GM18870 (cell line): ENCODE measurements at regions not wholly inside any gene's neighbourhood (a gene's known extent, or its start where the extent isn't known, plus 50 kb on each side); places are given as distances from the start of the nearest gene placed in this dataset.

ENCODE experiments used
- ATAC-seq: cut with Tn5 transposase; IDR thresholded peaks from one replicate; pipeline ENCODE4 v1.9.1; 2021; ENCODE audit warnings: moderate library complexity; ENCODE audit not compliant: unreplicated experiment

DNA sequence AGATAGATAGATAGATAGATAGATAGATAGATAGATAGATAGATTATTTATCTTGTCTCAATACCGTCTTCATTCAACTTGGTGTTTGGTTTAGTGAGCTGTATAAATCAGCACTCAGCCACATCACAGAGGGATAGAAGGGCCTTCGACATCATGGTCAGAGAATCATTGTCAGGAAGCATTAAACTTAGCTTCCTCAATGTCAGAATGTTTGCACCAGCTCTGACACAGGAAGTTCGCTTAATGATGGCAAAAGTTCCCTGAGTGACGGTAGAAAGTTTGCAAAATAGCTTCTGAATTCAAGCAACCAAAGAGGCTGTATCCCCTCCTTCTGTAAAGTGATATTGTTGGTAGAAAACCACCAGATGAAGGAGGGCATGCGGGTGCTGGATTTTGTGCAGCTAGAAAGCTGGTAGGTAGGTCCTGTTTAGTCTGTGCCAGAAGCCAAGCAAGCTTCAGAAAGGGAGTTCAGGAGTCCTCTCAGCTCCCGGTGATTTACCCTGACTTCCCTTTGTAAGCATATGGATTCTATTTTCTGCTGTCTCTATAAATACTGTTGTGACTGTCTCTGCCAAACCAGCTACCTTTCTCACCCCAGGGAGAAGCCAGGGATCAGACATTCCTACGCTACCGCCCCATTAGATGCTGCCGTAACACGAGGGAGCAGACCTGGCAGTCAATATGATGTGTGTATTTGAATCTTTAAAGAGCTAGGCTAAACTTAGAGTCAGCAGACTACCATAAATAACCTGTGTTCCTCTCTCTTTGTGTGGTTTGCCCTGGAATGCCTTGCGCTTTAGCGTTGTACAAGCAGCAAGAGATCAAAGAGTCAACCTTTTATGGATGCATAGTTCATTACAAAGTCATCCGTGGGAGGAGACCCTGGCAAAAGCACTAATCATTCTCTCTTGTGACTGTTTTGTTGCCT lies 200.5 kb upstream of the KIAA1217 start:
- ATAC-seq, result no peak

DNA sequence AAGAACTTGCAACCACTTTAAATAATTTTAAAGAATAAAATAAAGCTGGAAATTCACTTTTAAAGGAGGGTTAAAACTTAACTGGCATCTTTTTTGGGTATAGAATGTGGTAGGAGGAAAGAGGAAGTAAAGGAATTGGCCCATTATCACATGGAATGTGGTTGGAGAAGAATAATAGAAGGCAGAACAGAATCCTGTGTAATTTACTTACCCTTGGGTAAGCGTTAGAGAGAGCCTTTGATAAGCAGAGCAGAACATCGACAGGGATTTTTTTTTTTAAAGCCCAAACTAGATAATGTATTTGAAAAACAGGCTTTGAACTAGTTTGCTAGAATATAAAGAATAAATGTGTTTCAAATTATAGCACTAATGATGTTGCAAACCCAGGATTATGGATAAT lies 199.8 kb upstream of the KIAA1217 start:
- ATAC-seq, result no peak

DNA sequence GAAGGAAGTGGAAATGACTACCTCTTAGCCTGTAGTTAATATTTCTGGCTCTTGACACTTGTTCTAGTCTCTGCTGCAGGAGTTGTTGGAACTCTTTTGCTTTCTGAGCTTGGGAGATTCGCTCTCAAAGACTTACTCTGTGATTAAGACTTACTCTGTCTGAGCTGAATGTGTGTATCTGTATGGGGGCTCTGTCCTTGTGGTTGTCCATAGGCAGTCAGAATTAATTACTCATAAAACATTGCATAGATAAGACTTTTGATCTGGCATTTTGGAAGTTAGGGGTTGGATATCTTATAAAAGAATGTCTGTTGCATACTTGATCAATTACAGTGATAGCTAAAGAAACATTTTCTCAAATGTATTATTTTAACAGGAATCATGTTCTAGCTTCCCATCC lies 199.2 kb upstream of the KIAA1217 start:
- no peak for ATAC-seq

DNA sequence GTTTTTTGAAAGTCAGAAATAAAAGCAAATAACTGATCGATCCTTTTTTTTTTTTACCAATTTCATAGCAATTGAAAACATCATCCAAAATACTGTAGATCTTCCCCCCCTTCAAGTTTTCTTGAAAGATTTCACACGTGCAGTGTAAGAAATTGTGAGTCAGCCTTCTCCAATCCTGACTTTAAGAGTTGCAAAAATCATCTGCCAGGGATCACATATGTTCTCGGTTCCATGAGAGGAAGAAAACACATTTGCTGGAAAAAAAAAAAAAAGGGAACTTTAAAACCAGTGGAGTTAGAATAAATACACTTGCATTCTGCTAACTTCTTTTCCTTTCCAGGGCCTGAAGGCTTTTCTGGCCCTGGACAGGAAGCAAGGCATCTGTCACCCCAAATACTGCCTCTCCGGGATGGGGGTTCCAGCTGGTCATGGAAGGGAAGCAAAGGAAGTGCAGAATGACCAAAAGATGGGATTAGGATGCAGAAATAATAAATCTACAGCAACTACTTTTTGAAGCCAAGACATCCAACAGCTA lies 198.4 kb upstream of the KIAA1217 start:
- ATAC-seq, result no peak

DNA sequence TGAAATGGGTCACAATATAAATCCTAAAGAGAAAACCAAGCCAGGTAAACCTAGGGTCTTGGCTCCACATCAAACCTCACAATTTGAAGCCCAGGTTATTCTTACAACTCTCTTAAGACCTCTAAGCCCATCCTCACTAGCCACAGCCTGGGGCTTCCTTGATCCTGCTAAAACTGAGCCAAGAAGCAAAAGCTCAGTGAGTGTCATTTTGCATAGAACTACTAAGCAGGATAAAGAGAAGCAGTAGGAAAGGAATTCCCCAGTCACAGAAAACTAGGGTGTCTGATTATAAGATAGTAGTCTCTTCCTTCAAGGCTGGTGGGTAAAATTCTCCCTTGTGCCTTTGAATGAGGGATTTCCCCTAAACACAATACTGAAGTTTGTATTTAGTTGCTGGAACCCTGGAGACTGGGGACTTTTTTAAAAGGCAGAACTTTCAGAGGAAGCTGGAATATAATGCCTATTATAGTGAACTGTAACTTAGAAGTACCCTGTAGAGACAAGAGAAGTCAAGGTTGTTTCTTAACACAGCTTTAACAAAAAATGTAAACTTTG lies 196.6 kb upstream of the KIAA1217 start:
- ATAC-seq, result no peak

DNA sequence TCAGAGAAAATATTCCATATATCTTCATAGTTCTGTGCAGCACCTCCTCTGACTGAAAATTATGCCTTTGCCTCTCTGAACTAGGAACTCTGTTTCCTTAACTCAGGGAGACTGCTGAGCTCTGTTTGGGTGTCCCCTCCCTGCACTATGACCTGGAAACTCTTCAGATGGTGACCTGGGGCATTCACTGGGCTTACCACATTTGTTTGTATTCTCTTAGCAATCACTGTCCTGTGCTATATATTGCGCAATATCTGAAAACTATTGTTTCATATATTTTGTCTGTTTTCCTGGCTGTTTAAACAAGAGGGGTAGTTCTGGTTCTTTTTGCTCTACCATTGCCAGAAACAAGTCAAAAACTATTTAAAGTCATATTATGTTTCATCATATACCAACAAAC lies 181.8 kb upstream of the KIAA1217 start:
- ATAC-seq, result no peak

DNA sequence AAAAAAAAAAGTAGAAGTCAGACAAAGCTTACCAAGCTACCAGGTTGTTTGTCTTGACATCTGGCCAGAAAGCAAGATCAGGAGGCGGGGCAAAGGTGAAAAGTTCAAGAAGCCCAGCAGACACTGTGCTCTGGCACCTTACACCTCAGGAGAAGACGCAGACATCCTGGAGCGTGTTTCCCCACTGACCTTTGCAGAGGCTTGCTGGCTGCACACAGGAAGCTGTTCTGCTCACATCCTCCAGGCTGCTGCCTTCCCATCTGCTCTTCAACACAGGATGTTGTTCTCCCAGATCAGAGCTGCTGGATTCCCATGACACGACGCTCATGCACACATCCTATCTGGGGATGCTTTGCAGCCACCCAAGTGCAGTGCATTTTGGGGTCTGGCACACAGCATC lies 174.4 kb upstream of the KIAA1217 start:
- no peak for ATAC-seq

DNA sequence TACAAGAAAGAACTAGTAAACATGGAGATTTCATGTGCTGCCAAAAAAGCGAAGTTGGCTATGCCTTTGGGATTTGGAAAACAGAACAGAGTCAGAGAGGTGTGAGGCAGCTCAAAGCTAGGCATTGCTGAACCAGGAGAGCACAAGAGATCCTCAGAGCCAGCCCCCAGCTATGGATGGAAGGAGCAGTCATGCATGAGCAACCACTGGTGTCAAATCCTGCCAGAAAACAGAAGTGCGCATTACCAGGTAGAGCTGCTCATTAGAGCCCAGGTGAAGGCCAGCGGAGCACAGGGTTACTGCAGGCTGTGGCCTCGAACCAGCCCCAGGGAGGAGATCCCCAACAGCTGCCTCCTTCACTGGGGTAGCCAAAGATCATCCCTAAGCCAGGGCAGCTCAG lies 173.2 kb upstream of the KIAA1217 start:
- ATAC-seq, result no peak

DNA sequence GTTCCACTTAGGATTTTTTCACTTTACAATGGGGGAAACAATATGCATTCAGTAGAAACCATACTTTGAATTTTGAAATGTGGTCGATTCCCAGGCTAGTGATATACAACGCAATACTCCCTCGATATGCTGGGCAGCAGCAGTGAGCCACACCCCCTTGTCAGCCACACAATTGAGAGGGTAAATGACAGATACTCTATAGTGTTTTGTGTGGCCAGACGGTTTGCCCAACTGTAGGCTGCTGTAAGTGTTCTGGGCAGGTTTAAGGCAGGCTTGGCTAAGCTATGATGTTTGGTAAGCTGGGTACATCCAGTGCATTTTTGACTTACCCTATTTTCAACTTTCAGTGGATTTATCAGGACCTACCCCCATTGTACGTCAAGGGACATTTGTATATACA lies 169.6 kb upstream of the KIAA1217 start:
- ATAC-seq, result no peak

DNA sequence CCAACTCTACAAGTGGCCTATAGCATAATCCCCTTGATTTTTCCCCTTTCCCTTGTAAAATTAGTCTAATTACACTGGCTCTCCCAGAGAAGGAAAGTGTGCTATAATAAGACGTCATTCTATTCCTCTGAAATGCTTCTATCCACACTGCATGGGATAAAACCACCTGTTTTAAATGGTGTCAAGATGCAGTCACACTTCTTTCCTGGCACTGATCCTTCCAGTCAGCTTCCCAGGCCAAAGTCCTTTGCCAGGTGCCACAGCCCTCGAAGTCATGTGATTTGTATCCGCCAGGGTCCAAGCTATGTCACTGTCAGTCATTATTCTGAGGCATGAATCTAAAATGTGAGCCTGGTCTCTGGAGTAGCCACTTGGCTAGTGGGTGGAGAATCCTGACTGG lies 169.0 kb upstream of the KIAA1217 start:
- ATAC-seq, result no peak

DNA sequence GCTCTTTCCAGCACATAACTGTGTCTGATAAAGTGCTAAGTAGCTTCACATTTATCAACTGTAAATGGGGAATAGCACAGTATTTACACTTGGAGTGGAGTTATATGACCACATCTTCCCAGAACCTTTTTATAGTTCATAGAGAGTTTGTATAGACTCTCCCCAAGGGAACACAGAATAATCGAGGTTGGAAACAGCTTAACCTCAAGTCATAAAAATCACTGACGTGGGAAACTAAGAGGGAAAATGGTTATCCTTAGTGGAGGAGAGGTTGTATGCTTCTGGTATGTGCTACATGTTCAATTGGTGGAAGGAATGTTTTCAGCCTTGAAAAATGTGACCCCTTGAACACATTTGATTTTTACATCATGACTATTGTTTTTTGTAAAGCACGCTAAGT lies 167.9 kb upstream of the KIAA1217 start:
- ATAC-seq, result no peak

DNA sequence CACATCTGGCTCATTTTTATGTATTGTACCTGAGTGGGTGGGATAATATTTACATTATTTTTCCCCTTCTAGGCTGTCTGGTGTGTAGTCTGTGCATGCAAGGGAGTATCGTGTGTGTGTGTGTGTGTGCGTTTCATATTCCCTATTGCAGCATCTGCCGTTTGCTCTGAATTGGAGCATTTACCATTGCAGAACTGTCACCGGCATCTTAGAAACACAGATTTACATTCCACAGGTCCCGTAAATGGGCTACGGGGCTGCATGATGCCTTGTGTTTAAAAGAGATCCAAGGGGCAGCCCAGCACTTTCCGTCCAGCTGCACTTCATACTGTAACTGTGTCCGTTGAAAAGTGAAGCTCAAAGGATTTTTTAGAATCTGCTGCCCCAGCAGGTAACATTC lies 167.1 kb upstream of the KIAA1217 start:
- no peak for ATAC-seq

DNA sequence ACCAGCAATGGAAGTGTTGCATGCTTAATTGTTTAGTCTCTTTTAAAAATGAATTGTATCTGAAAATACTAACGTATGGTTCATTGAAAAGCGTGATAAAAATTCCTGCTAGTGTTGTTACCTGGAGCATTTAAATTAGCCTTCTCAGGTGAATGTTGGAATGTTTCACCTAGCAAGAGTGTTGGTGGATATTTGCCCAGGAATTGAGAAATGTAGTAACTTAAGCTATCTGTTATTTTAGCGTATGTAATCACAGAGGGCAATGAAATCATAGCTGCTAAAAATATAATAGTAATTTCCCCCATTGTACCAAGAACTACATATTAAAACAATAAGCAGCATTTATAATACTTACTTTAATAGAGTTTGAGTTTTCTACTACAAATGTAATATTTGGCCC lies 166.1 kb upstream of the KIAA1217 start:
- ATAC-seq, result no peak

DNA sequence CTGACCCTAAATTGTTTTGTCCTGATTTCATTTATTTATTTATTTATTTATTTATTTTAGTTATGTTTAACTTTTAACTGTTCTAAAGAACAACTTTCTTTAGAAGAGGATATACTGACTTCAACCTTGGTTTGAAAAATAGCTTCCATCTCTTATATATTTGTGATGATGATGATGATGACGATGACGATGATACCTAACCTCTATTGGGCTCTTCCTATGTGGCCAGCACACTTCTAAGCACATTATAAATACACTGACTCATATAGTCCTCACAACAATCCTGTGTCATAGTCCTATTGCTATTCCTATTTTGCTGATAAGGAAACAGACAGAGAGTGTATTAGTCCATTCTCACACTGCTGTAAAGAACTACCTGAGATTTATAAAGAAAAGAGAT lies 162.9 kb upstream of the KIAA1217 start:
- ATAC-seq, result no peak

DNA sequence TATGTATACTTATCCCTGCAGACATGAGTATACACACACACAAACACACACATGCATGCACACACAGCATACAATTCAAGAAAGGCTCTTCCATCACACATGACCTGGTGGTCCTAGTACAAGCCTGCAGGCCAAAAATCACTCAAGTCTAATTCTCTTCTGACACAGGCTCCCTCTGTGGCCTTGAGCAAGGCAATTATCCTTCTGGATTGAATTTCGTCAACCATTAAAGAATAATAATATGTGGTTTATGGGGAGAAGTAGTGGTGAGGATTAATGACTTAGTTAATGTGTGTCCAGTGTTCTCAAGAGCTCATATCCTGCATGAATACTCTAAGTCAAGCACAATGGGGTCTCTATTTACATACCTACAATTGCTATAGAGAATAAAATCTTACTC lies 161.8 kb upstream of the KIAA1217 start:
- ATAC-seq, result no peak

DNA sequence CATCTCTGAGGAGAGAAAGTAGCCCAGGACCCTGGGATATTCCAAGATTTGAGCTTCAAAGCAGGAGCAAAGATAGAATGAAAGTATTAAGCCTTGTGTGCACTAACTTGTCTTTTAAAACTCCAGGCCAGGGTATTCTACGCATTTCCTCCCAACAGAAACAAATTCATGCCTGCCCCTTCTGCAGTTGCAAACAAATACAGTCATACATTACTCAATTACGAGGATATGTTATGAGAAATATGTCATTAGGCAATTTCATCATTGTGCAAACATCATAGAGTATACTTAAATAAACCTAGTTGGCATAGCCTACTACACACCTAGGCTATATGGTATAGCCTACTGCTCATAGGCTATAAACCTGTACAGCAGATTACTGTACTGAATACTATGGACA lies 154.5 kb upstream of the KIAA1217 start:
- no peak for ATAC-seq

DNA sequence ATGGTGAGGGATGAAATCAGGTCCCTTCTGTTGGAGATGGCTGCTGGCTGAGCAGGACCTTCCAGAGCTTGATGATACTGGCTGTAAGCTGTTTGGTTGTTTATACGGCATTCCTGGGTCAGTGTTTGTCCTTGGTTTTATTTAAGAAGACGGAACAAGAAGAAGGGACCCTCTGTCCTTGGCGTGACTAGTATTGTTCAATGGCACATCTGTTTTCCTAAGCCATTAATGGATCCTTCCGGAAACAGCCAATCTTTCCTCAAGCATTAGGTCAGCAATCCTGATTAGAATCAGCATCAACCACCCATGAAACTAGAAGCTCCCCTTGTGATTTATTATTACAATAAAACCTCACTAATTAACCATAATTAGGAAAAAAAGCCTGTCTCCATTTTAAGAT lies 128.7 kb upstream of the KIAA1217 start:
- ATAC-seq, result no peak

DNA sequence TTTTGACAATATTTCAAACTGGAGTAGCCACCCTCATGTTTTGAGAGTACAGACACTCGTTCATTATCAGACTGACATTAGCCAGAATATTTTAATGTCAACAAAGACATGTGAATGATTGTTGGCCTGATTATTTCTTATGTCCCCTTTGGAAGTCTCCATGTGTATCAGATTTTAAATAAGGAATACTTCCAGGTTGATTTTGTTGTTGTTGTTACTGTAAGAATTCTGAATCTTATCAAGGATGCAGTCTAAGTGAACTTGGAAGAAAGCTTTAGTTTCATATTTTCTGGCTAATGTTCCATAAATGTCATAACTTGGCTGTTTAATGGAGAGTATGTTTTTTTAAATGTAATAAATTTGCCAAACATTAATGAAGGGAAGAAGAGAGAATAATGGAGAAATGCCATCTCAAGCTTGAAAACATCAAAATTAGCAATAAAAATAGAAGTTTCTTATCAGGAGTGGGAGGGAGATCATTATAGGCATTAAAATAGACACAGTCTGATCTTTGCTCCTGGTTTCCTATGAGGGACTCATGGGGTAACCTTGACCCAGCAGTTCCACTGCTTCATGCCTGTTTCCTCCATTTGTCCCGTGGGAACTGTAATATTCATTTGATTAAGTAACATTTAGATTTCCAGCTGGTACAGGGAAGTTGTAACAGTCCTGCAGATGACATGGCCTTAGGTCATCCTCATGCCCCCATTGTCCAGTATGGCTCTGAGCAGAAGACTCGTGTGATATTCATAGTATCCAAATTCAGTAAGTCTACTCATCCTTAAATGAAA lies 122.4 kb upstream of the KIAA1217 start:
- ATAC-seq, result no peak

DNA sequence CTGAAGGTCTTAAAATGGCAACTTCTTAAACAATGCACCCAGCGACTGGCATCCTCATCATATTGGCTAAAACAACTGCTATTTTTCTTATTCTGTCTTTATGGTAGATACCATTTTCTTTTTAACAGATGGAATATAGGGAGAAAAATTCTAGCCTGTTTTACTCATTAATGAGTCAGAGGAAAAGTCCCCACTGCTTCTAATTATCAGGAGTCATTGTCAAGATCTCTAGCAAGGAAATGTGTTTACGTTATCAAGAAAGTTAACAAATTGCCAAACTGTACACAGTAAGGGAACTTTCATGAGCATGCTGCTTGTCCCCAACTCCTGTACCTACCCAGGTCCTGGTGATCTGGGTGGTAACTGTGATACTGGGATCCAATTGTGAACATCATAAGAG lies 117.7 kb upstream of the KIAA1217 start:
- ATAC-seq, result no peak

DNA sequence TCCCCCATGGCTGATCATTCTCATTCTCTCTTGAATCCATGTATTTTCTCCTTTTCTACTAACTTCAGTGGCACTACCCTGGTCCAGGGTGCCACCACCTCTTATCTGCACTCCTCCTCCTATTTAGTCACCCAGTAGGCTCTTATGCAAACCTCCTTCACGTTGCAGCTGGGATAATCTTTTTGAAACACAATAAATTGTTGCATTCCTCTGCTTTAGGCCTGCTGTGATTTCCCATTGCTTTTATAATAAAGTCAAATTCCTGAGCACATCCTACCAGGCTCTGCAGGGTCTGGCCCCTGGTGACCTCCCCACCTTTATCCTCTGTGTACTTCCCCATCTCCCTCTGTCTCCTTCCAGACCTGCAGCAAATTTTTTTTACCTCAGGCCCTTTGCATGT lies 112.7 kb upstream of the KIAA1217 start:
- no peak for ATAC-seq

DNA sequence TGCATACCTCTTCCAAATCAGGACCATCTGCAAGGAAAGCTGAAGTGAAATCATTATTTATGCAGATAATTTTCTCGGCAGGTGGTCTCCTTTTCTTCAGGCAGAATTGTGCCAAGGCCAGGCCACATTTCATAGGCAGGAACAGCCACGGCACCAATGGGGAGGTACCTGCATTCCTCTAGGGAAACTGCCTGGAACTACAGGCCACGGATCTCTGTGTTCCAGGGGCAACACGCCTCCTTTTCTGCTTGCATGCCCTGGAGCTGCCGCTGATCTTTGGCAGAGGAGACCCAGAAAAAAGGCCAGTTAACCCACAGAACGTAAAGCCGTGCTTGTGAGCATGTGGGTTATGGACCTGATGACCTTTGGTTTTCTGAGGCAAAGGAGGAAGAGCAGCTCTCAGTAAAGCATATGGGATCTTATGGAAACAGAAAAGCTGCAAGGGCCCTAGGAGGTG lies 111.2 kb upstream of the KIAA1217 start:
- no peak for ATAC-seq

DNA sequence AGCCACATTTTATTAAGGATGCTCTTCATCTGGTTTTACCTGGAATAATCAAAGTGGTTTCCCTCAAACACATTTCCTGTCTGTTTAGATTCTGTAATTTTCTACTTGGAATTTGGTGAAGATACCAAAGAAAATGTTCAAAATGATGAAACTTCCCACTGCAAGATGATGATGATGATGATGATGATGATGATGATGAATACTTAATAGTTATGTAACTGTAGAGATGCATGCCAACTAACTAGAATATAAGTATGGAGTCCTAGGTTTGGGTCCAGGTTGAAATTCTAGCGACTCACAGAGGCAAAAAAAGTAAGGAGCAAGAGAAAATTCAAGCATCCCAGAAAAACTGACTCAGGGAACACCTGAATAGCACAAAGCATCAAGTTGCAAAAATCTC lies 104.0 kb upstream of the KIAA1217 start:
- ATAC-seq, result no peak
